GM23248 (cell line): ENCODE measurements at regions not wholly inside any gene's neighbourhood (a gene's known extent, or its start where the extent isn't known, plus 50 kb on each side); places are given as distances from the start of the nearest gene placed in this dataset.

Source experiments
- EZH2 ChIP-seq: fragments of 200-600 bp; sonication (generic); IDR thresholded peaks from 2 replicates; pipeline ENCODE4 v1.6.1; 2018; ENCODE audit warnings: antibody characterized with exemption, mild to moderate bottlenecking; ENCODE audit not compliant: insufficient read depth, poor library complexity, severe bottlenecking
- EZH2phosphoT487 ChIP-seq: fragments of 200-600 bp; sonication (generic); IDR thresholded peaks from 2 replicates; pipeline ENCODE4 v1.6.1; 2018; ENCODE audit warnings: antibody characterized with exemption, moderate library complexity, mild to moderate bottlenecking, low read depth; ENCODE audit not compliant: insufficient read depth

- TF ChIP-seq EZH2 (no peak), EZH2phosphoT487 (no peak)
These were observed 97.7 kb upstream of the RBPJ start for GRCh38 chr4:26223155-26223554.
